ENCODE measurements at regions not wholly inside any gene's neighbourhood (a gene's known extent, or its start where the extent isn't known, plus 50 kb on each side); places are given as distances from the start of the nearest gene placed in this dataset.

DNA sequence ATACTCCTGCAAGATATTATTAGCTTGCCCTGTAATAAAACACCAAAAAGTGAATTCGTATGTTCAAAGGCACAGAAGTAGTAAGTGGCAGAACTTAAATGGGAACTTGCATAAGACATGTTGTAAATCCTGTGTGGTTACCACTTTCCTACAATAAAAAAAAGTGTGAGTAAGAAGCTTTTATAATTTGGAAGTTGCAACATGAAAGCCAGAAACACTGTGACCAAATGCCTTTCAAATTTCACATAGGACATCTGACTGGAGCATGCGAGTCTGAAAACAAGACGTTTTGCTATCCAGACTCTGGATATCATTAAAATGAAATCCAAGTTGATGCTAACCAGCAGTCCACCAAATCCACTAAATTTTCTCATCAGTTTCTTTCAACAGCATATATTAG, 886.2 kb upstream of the NRXN1 start:
- TF ChIP-seq EZH2 (IDR thresholded peaks at IDR 0.05; ENCODE audit: low read length), result no peak
- TF ChIP-seq, protein P1, sequence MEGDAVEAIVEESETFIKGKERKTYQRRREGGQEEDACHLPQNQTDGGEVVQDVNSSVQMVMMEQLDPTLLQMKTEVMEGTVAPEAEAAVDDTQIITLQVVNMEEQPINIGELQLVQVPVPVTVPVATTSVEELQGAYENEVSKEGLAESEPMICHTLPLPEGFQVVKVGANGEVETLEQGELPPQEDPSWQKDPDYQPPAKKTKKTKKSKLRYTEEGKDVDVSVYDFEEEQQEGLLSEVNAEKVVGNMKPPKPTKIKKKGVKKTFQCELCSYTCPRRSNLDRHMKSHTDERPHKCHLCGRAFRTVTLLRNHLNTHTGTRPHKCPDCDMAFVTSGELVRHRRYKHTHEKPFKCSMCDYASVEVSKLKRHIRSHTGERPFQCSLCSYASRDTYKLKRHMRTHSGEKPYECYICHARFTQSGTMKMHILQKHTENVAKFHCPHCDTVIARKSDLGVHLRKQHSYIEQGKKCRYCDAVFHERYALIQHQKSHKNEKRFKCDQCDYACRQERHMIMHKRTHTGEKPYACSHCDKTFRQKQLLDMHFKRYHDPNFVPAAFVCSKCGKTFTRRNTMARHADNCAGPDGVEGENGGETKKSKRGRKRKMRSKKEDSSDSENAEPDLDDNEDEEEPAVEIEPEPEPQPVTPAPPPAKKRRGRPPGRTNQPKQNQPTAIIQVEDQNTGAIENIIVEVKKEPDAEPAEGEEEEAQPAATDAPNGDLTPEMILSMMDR (optimal IDR thresholded peaks at IDR 0.05 in 1 of 3, IDR thresholded peaks at IDR 0.05 in 1 of 3, conservative IDR thresholded peaks at IDR 0.05 in 1 of 3; ENCODE audit: extremely low read depth in 1 of 3, insufficient read depth in 2 of 3, low read length in 3 of 3), result no peak
